NCI-H748 treated with DMSO at 0.1 percent for 48 hours (cell line): ENCODE measurements at regions not wholly inside any gene's neighbourhood (a gene's known extent, or its start where the extent isn't known, plus 50 kb on each side); places are given as distances from the start of the nearest gene placed in this dataset.
"Not testable (repeated sequence)": the region's sequence is repeated elsewhere in the genome, so short reads cannot be mapped to it uniquely, and the experiment has no call there.

ENCODE experiments used
- DNase-seq: peaks from one replicate; lab custom pipeline; 2025; lab: John Stamatoyannopoulos, UW

DNA sequence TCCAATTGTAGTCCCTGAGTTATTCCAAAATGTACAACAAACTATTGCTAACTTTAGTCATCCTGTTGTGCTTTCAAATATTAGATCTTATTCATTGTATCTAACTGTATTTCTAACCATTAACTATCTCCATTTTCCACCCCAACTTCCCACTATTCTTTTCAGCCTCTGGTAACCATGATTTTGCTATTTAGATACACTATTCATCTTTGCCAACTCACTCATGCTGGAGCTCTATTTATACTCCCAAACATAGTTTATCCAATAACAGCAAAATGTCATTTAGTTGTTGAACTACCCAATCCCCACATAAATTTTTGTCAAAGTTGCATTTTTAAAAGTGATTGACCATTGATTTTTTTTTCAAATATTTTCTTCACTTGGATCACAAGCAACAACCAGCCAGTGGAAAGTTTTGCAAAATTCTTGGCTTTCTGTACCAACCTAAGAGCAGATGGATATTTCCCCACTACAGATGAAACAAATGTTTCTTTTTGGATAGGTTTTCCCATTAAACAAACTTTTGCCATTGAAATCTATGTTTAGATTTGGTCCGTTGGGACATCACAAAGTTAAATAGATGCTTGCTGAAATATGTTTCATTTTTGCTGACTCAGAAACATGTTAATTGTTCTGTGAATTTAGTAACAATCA lies 866.0 kb downstream of the LTN1 start:
- no peak for DNase-seq

DNA sequence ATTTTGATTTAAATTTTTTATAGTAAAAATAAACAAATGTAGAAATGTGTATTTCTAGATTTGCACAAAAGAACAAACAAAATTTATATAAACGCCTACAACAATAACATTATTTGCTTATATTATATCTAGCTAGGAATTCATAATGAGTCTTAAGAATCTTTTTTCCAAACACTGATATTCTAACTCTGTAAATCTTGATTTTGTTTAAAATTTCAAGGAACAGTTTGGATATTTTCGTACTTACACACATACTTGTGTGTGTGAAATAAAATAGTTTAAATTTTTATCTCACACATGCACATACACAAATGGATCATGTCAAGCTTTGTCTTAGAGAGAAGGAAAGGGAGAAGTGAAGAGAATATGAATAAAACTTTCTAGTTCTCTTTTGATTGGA lies 868.1 kb downstream of the LTN1 start:
- DNase-seq = no peak

DNA sequence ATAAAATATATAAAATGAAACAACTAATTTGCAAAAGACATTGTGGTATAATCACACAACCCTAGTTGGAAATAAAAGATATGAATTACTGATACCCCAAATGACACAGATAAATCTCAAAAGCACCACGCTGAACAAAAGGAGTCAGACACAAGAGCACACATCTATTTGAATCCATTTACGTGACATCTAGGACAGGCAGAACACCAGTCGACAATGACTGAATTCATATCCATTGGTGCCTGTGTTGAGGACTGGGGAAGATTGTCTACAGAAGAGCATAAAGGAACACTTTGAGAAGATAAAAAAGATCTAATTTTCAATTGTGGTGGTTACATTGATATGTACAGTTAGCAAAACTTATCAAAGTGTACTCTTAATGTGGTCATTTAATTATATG lies 874.1 kb downstream of the LTN1 start:
- DNase-seq = no peak

DNA sequence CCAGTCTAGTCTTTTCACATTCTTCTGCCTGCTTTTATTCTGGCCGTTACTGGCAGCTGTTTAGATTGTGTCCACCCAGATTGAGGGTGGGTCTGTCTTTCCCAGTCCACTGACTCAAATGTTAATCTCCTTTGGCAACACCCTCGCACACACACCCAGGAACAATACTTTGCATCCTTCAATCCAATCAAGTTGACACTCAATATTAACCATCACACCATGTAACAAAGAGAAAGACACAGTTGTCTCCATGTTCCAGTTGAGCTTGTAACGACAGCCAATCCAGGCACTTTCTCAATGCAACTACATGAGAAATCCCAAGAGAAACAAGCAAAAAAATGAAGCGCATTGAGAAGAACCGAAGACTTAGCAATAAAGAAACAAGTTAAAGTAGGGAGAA lies 877.7 kb downstream of the LTN1 start:
- not testable (repeated sequence) for DNase-seq

DNA sequence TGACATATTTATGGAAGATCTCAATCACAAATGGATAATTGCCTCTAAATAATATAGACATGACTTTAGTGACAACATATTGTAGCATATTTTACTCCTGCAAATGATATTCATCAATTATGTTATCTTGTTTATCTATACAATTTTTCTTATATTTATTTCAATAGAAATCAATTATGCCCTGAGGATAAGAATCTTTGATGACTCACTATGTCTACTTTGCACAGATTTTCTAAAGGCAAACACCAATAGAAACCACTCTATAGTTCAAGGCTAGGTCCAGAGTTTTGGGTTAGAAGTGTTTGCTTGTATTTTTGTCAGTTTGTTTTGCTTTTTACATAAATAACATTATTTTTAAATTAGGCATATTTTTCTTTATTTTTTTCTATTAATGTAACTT lies 879.0 kb downstream of the LTN1 start:
- no peak for DNase-seq

DNA sequence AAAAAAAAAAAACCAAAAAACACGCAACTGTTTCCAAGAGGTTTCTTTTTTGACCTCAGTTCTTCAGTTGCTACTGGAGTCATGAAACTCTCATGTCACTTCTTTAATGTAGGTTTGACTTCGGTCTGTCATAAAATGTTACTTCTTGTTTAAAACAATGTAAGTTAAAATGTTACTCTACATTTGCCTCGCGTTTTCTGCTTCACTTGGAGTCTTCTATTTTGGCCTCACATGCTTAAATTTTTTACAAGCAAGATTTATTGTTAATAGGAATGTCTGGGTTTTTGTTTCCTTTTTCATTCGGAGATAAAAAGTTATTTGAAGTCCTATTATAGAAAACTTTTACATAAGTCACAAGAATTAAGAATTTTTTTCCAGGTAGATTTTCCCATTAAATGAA lies 880.2 kb downstream of the LTN1 start:
- DNase-seq = no peak

DNA sequence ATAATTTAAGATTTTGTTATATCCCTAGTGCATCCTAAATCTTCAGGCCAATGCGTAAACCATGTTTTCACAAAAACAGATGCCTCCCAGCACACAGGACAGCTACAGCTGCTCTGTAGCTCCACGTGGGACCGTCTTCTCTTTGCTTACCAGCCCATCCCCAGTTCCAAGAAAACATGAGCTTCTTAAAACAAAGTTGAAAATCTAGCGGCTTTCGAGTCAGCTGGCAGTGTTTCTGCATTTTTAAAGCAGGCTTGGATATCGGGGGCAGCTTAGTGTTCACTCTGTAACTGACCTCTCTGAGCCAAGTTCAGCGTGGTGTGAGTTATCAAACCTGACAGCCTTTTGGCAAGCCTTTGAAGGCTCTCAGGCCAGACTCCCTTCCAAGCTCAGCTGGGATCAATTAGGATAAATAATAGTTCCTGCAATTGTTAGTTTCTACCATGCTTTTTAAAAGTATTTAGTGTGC lies 881.5 kb downstream of the LTN1 start:
- DNase-seq = no peak

DNA sequence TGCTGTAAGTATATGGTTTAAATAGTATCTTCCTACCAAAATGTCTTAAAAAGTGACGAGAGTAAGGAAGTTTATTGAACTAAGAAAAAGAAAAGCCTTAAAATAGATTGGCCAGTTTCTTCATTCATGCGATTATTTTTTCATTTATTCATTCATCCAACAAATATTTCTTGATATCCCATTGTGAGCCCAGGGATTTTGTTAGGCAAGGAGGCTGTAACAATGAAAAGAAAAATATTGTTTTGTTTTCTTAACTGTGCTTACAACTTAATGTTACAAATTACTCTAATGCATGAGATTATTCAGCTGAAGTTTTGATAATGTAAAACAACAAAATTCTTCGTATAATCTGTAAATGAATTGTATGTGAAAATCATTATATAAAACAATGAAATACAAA lies 882.0 kb downstream of the LTN1 start:
- no peak for DNase-seq

DNA sequence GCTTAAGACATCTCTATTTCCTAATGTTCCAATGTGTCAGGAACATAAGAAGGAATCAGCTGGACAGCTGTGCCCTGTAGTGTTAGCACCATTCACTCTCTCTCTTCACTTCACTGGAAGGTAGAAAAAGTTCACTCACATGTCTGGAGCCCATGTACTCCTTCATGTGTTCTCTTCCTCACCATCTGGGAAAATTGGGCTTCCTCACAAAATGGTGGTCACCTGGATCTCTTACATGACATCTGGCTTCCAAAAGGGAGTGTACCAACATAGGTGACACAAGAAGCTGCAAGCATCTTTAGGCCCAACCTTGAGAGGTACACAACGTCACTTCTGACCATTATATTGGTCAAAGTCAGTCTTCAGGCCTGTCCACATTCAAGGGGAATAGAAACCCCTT lies 882.6 kb downstream of the LTN1 start:
- DNase-seq = no peak

DNA sequence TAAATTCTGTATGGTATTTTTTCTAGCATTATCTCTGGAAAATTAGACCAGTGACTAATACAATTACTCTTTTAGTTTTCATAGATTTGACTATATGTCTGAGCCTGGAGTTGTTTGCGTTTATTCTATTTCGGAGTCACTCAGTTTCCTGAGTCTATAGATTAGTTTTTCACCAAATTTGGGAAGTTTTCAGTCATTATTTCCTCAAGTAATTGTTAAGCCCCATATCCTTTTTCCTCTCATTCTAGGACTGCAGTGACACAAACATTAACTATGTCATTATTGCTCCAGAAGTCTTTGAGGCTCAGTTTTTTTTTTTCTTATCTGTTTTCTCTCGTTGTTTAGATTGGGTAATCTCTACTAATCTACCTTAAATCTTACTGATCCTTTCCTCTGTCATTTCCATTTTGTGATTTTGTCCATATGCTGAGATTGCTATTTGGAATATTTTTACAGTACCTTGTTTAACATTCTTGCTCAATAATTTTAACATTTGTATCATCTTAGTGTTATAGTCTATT lies 886.2 kb downstream of the LTN1 start:
- DNase-seq = no peak

DNA sequence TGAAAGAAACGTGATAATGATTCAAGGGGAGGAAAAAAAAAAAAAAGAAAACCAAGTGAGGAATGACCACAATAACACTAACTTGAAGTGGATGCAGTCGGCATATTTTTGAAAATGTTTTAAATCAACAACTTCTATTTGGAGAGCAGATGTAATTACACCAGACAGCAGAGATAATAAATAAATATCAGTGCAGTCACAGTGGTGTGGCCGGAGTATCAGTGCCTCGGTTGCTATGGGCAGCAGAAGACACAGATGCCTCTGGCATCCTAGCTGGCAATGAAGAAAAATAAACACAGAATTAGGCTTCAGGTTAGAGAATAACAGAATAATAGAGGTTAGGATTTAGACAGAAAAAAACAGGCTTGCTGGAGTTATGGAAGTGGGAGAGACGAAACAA lies 888.3 kb downstream of the LTN1 start:
- no peak for DNase-seq

DNA sequence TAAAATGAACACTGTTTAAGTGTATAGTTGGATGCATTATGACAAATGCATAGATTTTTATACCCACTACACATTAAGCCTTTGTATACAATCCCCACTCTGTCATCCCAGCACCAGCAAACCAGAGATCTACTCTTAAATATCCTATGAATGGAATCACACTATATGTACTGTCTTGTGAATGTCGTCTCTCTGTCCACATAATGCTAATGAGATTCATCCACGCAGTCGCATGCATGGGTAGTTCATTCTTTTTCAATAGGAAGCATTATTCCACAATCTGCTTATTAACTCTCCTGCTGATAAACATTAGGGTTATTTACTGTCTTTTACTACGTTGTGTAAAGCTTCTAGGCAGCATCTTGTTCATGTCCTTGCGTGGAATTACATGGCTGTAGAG lies 892.3 kb downstream of the LTN1 start:
- DNase-seq = no peak

DNA sequence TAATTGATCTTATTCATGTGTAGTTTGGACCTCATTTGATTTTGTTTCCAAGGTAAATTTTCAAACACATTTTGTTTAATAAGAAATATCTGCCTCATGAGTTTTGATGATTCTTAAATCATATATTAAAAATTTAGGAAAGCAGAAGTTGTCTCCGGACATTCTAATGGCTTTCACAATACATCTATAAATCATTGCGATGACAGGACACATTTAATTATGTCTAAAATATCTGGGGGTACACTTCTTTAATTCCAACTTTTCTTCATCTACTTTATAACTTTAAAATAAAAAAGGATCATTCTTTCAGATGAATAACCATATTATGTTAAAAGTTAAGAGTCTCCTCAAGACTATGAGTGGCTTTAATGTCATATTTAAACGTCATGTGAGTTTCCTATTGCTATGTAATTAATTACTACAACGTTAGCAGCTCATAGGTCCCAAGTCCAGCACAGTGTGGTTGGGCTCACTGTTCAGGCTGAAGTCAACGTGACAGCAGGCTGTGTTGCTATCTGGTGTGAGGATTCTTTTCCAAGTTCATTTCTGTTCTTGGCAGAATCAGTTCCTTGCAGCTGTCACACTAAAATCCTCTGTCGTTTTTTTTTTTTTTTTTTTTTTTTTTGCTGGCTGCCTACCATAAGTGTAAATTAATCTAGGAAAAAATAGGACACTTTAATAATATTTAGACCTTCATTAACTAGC lies 893.5 kb downstream of the LTN1 start:
- no peak for DNase-seq

DNA sequence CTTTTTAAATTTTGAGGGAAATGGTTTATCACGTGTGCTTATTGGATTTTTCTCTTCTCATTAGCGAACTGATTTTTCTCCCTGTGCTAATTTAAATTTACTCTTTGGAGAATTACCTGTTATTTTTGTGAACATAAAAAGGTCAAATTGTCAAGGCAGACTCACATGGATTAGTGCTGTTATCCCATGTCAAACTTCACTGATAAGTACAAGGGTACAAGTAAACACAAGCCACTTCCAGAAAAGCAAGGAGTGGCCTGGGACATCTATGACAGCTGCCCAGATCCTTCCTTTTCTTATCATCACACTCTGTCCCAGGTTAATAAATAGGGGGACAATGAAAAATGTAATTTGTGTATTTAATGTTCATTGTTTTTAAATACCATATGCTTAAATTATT lies 901.2 kb downstream of the LTN1 start:
- no peak for DNase-seq

DNA sequence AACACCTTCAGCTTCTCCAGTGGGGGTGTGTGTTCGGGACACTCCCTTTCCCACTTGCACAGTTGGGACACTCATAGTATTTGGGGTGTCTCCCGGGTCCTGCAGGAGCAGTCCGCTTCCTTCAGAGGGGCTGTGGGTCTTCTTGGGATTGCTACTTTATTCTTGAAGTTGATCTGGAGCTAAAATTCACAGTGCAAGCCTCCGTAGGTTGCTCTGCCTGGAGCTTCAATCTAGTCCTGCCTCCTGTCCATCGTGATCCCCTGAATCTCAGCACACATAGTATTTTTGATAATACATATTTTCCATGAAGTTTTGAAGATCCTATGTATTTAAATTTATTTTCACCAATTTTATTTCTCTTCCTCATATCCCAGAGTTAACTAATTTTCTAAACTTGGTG lies 902.1 kb downstream of the LTN1 start:
- no peak for DNase-seq

DNA sequence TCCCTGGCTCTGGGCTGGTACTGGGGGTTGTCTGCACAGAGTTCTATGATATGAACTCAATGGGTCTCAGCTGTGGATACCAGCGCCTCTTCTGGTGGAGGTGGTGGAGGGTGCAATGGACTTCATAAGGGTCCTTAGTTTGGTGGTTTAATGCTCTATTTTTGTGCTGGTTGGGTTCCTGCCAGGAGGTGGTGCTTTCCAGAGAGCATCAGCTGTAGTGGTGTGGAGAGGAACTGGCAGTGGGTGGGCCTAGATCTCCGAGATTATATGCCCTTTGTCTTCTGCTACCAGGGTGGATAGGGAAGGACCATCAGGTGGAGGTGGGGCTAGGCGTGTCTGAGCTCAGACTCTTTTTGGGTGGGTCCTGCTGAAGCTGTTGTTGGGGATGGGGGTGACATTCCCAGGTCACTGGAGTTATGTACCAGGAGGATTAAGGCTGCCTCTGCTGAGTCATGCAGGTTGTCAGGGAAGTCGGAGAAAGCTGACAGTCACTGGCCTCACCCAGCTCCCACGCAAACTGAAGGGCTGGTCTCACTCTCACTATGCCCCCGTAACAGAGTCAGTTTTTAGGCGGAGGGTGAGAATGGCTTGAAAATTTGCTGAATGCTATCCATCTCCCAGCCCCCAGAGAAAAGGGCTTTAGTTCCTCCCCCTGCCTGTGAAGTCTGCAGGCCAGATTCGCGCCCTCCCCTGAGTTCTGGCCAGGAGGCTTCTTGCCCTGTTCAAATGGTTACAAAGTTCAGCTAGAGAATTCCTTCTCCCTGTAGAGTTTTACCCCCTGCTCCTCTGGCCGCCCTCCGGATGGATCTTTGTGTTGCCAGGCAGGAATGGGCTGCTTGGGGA lies 902.9 kb downstream of the LTN1 start:
- DNase-seq = no peak

DNA sequence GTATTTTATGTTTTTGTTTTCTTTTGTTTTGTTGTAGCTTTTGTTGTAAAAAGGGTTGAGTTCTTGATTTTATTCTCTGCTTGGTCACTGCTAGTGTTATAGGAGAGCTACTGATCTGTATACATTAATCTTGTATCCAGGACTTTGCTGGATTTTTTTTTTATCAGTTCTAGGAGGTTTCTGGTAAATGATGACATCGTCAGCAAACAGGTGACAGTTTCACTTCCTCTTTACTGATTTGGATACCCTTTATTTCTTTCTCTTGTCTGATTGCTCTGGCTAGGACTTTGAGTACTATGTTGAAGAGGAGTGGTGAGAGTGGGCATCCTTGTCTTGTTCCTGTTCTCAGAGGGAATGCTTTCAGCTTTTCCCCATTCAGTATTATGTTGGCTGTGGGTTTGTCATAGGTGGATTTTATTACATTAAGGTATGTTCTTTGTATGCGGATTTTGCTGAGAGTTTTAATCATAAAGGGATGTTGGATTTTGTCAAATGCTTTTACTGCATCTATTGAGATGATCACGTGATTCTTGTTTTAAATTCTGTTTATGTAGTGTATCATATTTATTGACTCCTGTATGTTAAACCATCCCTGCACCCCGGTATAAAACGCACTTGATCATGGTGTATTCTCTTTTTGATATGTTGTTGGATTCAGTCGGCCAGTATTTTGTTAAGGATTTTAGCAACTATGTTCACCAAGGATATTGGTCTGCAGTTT lies 905.7 kb downstream of the LTN1 start:
- no peak for DNase-seq

DNA sequence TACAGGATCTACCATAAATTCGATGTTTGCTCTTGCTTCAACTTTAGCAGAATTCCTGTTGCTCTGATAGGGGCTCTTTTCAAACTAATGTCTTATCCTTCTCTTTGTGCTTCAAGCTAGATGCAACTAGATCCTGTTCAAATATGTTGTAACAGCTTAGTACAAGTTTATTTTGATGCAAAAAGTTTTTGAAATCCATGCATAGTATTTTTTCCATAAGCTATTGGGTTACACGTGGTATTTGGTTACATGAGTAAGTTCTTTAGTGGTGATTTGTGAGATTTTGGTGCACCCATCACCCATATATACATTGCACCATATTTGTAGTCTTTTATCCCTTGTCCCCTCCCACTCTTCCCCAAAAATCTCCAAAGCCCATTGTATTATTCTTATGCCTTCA lies 907.7 kb downstream of the LTN1 start:
- DNase-seq = no peak

DNA sequence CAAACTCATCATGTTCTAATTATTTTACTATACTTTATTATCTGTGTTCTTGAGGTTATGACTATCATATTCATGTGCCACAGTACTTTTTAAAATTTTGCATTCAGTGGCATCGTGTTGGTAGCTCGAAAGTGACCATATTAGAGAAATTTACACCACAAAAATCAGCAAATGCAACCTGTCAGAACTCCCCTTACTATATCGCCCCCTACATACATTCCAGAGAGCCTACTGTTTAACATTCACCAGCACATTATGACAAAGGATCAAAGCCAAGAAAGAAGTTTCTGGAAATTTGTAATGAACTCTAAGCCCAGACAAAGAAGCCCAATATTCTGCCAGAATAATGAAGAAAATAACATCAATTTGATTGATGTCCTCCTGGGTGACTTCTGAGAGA lies 909.3 kb downstream of the LTN1 start:
- no peak for DNase-seq

DNA sequence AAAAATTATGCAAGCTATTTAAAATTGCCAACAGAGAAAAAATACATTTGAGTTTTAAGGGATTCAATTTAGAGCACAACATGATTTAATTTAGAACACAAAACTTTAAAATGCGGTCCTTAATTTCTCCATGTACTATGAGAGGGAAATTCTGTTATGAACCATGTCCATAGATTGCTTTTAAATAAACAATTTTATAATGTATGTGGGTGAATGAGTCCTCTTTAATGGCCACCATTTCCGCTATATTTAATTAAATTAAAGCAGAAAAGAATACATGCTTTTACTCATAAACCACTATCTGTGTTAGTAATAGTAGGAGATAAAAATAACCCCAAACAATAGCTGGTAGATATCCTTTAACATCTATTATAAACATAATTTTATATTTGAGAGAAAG lies 914.6 kb downstream of the LTN1 start:
- no peak for DNase-seq

DNA sequence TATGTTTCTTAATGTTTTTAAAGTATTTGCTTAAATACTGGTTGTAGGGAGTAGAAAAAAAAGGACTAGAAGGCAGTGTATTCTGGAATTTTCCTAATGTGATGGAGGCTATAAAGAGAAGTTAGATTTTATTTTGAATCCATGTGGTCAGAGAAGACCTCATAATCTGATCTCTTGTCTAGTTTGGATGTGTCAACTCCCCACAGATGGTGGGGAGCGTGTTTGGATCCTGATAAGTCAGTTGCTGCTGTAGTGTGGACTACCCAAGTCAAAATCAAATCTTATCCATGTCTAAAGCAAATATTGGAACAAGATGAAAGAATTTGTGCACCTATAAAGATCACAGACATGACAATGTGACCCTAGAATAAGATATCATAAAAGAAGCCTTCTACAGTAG lies 918.0 kb downstream of the LTN1 start:
- DNase-seq = no peak

DNA sequence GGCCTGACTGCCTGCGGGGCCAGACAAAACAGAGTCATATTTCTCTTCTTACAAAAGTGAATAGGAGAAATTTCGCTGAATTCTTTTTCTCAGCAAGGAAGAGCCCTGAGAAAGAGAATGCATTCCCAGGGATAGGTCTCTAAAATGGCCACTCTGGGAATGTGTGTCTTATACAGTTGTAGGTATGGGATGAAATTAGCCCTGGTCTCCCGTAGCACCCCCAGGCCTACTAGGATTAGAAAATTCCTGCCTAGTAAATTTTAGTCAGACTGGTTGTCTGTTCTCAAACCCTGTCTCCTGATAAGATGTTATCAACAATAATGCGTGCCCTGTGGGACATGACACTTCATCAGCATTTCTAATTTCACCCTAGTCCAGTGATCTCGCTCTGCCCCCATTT lies 920.1 kb downstream of the LTN1 start:
- no peak for DNase-seq
